ENCODE measurements at regions not wholly inside any gene's neighbourhood (a gene's known extent, or its start where the extent isn't known, plus 50 kb on each side); places are given as distances from the start of the nearest gene placed in this dataset.

DNA sequence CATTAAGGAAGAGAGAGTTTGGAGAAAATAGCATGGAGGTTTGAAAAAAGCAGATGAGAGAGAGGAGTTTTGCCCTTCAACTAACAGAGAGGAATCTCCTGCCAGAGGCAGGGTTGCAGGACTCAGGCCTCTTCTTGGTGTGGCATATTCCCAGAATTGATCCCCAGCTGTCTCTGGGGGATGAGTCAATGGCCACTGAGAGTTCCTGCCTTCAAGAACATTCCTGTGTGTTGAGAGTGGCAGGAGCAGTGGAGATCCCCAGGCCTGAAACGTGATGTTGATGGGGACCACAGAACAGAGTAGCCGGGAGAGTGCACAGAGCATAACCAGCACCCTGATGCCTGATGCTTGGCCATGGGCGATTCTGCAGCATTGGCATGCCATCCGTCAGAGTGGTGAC lies 348.4 kb upstream of the THBS1 start:
- Histone ChIP-seq H3K36me3 (no peaks in the 10 kb centered on the region), H3K27ac (no peak overlapping the region), H3K4me1 (no peaks in the 10 kb centered on the region), H3K4me3 (no peak overlapping the region), H3K9me3 (no peaks in the 10 kb centered on the region), H3K27me3 (no peaks in the 10 kb centered on the region)
- in situ Hi-C loops (cut with MboI; ENCODE audit: low pct_ligation_motif_present in 1 of 4, low pct_unique_long_range_greater_than_20kb in 1 of 4, low sequenced_read_pairs in 3 of 4) = no loop called here
- WGBS, 2 donors (ENCODE audit: low coverage in 1 of 2) = 77 to 88% methylated on average over 3 to 4 of the region's 4 CpGs
- DNase-seq = no peak
- TF ChIP-seq POLR2AphosphoS5 (IDR thresholded peaks at IDR 0.05) = no peak
- TF ChIP-seq EP300 (IDR thresholded peaks at IDR 0.05; ENCODE audit: low read depth) = no peak
- intact Hi-C loops (cut with DNase I; ENCODE audit: low total_unique reads) = no loop called here

DNA sequence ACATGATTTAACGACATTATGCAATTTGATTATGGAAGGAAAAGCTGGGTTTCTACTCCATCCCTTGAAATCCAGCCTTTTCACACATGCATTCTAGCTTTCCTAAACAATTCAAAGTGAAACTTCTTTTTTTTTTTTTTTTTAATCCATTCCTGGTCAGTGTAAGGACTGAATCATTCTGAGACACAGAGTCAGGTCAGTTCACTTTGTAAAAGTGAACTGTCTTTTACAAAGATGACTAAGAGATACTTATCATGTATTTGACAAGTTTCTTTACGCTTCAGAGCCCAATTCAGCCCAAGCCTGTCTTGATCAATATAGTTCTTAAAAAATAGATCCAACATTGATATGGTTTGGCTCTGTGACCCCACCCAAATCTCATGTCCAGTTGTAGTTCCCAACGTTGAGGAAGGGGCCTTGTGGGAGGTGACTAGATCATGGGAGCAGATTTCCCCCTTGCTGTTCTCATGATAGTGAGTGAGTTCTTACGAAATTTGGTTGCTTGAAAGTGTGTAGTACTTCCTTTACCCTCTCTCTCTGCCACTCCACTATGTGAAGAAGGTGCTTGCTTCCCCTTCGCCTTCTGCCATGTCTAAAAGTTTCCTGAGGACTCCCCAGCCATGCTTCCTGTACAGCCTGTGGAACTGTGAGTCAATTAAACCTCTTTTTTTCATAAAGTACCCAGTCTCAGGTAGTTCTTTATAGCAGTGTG lies 345.6 kb upstream of the THBS1 start:
- H3K9me3 ChIP-seq = no peaks in the 10 kb centered on the region
- in situ Hi-C loops (cut with MboI; ENCODE audit: low pct_ligation_motif_present in 1 of 4, low pct_unique_long_range_greater_than_20kb in 1 of 4, low sequenced_read_pairs in 3 of 4) (no loop called here), intact Hi-C loops (cut with DNase I; ENCODE audit: low total_unique reads) (no loop called here)
- H3K27me3 ChIP-seq = no peaks in the 10 kb centered on the region
- TF ChIP-seq POLR2AphosphoS5 (IDR thresholded peaks at IDR 0.05) = no peak
- no peak for TF ChIP-seq POLR2A (IDR thresholded peaks at IDR 0.05)
- no peak for TF ChIP-seq EP300 (IDR thresholded peaks at IDR 0.05; ENCODE audit: low read depth)
- TF ChIP-seq, protein P1, sequence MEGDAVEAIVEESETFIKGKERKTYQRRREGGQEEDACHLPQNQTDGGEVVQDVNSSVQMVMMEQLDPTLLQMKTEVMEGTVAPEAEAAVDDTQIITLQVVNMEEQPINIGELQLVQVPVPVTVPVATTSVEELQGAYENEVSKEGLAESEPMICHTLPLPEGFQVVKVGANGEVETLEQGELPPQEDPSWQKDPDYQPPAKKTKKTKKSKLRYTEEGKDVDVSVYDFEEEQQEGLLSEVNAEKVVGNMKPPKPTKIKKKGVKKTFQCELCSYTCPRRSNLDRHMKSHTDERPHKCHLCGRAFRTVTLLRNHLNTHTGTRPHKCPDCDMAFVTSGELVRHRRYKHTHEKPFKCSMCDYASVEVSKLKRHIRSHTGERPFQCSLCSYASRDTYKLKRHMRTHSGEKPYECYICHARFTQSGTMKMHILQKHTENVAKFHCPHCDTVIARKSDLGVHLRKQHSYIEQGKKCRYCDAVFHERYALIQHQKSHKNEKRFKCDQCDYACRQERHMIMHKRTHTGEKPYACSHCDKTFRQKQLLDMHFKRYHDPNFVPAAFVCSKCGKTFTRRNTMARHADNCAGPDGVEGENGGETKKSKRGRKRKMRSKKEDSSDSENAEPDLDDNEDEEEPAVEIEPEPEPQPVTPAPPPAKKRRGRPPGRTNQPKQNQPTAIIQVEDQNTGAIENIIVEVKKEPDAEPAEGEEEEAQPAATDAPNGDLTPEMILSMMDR (IDR thresholded peaks at IDR 0.05) = no peak
- WGBS, 2 donors (ENCODE audit: low coverage in 1 of 2) = 74 to 86% methylated on average over 5 of the region's 5 CpGs
- DNase-seq = no peak
- no peaks in the 10 kb centered on the region for H3K36me3 ChIP-seq
- no peak overlapping the region for H3K27ac ChIP-seq
- no peak overlapping the region for H3K4me3 ChIP-seq
- H3K4me1 ChIP-seq = no peaks in the 10 kb centered on the region

DNA sequence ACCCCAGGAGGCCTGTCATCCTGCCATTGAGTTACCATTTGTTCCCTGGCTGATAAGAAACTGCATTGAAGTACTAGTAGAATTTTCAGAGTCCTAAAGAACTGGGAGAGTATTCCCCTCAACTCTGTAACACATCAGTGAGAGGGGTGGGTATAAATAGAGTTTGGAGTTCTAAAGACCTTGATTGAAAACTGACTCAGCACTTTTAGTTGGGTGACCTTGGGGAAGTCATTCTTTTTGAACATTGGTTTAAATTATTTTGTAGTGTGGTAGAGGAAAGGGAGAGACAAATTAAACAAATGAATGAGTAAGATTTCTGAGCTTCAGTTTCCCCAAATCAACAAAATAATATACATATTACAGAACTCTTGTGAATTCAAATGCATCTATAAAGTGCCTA lies 344.5 kb upstream of the THBS1 start:
- intact Hi-C loops (cut with DNase I; ENCODE audit: low total_unique reads) = no loop called here
- in situ Hi-C loops (cut with MboI; ENCODE audit: low pct_ligation_motif_present in 1 of 4, low pct_unique_long_range_greater_than_20kb in 1 of 4, low sequenced_read_pairs in 3 of 4) = no loop called here

DNA sequence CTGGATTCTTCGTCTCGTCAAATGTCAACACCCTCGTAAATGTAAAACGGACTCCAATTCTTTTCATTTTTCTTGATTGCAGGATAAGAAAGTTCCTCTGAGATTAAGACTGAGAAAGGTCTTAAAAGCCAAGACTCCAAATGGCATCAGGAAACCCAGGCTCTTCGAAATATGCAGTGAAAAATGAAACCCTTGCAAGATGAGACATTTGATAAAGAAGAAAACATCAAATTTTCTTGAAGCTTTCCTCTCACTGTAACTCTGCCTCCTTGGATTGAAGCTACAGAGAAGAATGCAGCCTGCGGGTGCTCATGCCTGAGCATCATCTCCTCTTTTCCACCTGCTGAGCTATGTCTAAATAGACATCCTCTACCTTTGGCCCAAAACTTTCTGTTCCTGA lies 342.4 kb upstream of the THBS1 start:
- intact Hi-C loops (cut with DNase I; ENCODE audit: low total_unique reads) = no loop called here

More for the DNA sequence above, 344.5 kb upstream of the THBS1 start:
- Histone ChIP-seq H3K27me3 (no peaks in the 10 kb centered on the region), H3K27ac (no peak overlapping the region), H3K4me1 (no peaks in the 10 kb centered on the region), H3K4me3 (no peak overlapping the region), H3K9me3 (no peaks in the 10 kb centered on the region), H3K36me3 (no peaks in the 10 kb centered on the region)
- DNase-seq = no peak
- TF ChIP-seq, protein P1 (IDR thresholded peaks at IDR 0.05) = no peak
- TF ChIP-seq POLR2AphosphoS5 (IDR thresholded peaks at IDR 0.05) = no peak
- no peak for TF ChIP-seq POLR2A (IDR thresholded peaks at IDR 0.05)
- no peak for TF ChIP-seq EP300 (IDR thresholded peaks at IDR 0.05; ENCODE audit: low read depth)

More for the DNA sequence above, 342.4 kb upstream of the THBS1 start:
- TF ChIP-seq, protein P1 (IDR thresholded peaks at IDR 0.05) = no peak
- TF ChIP-seq POLR2AphosphoS5 (IDR thresholded peaks at IDR 0.05) (no peak), POLR2A (IDR thresholded peaks at IDR 0.05) (no peak), EP300 (IDR thresholded peaks at IDR 0.05; ENCODE audit: low read depth) (no peak)
- in situ Hi-C loops (cut with MboI; ENCODE audit: low pct_ligation_motif_present in 1 of 4, low pct_unique_long_range_greater_than_20kb in 1 of 4, low sequenced_read_pairs in 3 of 4) = no loop called here
- no peaks in the 10 kb centered on the region for H3K36me3 ChIP-seq
- WGBS, 2 donors (ENCODE audit: low coverage in 1 of 2) = 84 to 93% methylated on average over 3 to 6 of the region's 6 CpGs
- no peak overlapping the region for H3K27ac ChIP-seq
- no peaks in the 10 kb centered on the region for H3K27me3 ChIP-seq
- no peaks in the 10 kb centered on the region for H3K4me1 ChIP-seq
- DNase-seq = no peak
- H3K4me3 ChIP-seq = no peak overlapping the region
- no peaks in the 10 kb centered on the region for H3K9me3 ChIP-seq

Data from transverse colon (tissue), 4 donors.